IPS-15b (cell line): ENCODE measurements at regions not wholly inside any gene's neighbourhood (a gene's known extent, or its start where the extent isn't known, plus 50 kb on each side); places are given as distances from the start of the nearest gene placed in this dataset.

ENCODE experiments used
- H3K27me3 ChIP-seq: one replicate; pipeline ENCODE4 v1.6.1; 2013; ENCODE audit warnings: low read length; ENCODE audit not compliant: control insufficient read depth, insufficient read depth
- H3K36me3 ChIP-seq: one replicate; pipeline ENCODE4 v1.6.1; 2013; ENCODE audit warnings: low read length; ENCODE audit not compliant: control insufficient read depth, insufficient read depth
- H3K4me1 ChIP-seq: one replicate; pipeline ENCODE4 v1.6.1; 2013; ENCODE audit warnings: mild to moderate bottlenecking, low read length; ENCODE audit not compliant: control insufficient read depth, insufficient read depth
- H3K4me3 ChIP-seq: one replicate; pipeline ENCODE4 v1.5.1; 2013; ENCODE audit warnings: low read depth, low read length
- H3K9ac ChIP-seq: one replicate; pipeline ENCODE4 v1.6.1; 2013; ENCODE audit warnings: low read depth, mild to moderate bottlenecking, low read length
- H3K9me3 ChIP-seq: one replicate; pipeline ENCODE4 v1.6.1; 2013; ENCODE audit warnings: mild to moderate bottlenecking, low read length; ENCODE audit not compliant: control insufficient read depth, insufficient read depth

- no peak overlapping the region for H3K4me3 ChIP-seq
- H3K27me3 ChIP-seq, result no peaks in the 10 kb centered on the region
- no peaks in the 10 kb centered on the region for H3K4me1 ChIP-seq
- H3K9ac ChIP-seq, result no peak overlapping the region
- H3K36me3 ChIP-seq, result no peaks in the 10 kb centered on the region
- H3K9me3 ChIP-seq, result no peaks in the 10 kb centered on the region
Measured at GRCh38 chr22:19574247-19574646, 50.0 kb upstream of the CLDN5 start.

- Histone ChIP-seq H3K9ac (no peak overlapping the region), H3K4me3 (no peak overlapping the region)
Measured at GRCh38 chr22:19576460-19577421, 52.5 kb upstream of the CLDN5 start.

GRCh38 chr22:19577422-19577966 lies 53.3 kb upstream of the CLDN5 start:
- no peak overlapping the region for H3K9ac ChIP-seq

More at GRCh38 chr22:19576460-19577421, 52.5 kb upstream of the CLDN5 start:
- H3K9me3 ChIP-seq, result no peaks in the 10 kb centered on the region
- no peaks in the 10 kb centered on the region for H3K36me3 ChIP-seq
- no peaks in the 10 kb centered on the region for H3K4me1 ChIP-seq
- no peaks in the 10 kb centered on the region for H3K27me3 ChIP-seq

GRCh38 chr22:19578180-19579004 lies 54.2 kb upstream of the CLDN5 start:
- Histone ChIP-seq H3K4me1 (no peaks in the 10 kb centered on the region), H3K36me3 (no peaks in the 10 kb centered on the region), H3K9ac (no peak overlapping the region), H3K9me3 (no peaks in the 10 kb centered on the region), H3K27me3 (no peaks in the 10 kb centered on the region), H3K4me3 (no peak overlapping the region)

More at GRCh38 chr22:19577422-19577966, 53.3 kb upstream of the CLDN5 start:
- no peak overlapping the region for H3K4me3 ChIP-seq
- no peaks in the 10 kb centered on the region for H3K9me3 ChIP-seq
- no peaks in the 10 kb centered on the region for H3K36me3 ChIP-seq
- H3K4me1 ChIP-seq, result no peaks in the 10 kb centered on the region
- no peaks in the 10 kb centered on the region for H3K27me3 ChIP-seq

GRCh38 chr22:19579115-19579811 lies 55.1 kb upstream of the CLDN5 start:
- Histone ChIP-seq H3K9me3 (no peaks in the 10 kb centered on the region), H3K9ac (no peak overlapping the region)

GRCh38 chr22:19579880-19580279 lies 55.7 kb upstream of the CLDN5 start:
- H3K4me1 ChIP-seq, result no peaks in the 10 kb centered on the region
- H3K4me3 ChIP-seq, result no peak overlapping the region
- no peaks in the 10 kb centered on the region for H3K27me3 ChIP-seq
- no peak overlapping the region for H3K9ac ChIP-seq
- no peaks in the 10 kb centered on the region for H3K36me3 ChIP-seq
- no peaks in the 10 kb centered on the region for H3K9me3 ChIP-seq

More at GRCh38 chr22:19579115-19579811, 55.1 kb upstream of the CLDN5 start:
- Histone ChIP-seq H3K4me1 (no peaks in the 10 kb centered on the region), H3K36me3 (no peaks in the 10 kb centered on the region), H3K4me3 (no peak overlapping the region), H3K27me3 (no peaks in the 10 kb centered on the region)

GRCh38 chr22:19580291-19580890 lies 56.2 kb upstream of the CLDN5 start:
- H3K36me3 ChIP-seq, result no peaks in the 10 kb centered on the region
- no peak overlapping the region for H3K9ac ChIP-seq
- H3K27me3 ChIP-seq, result no peaks in the 10 kb centered on the region
- H3K9me3 ChIP-seq, result no peaks in the 10 kb centered on the region
- H3K4me1 ChIP-seq, result no peaks in the 10 kb centered on the region
- H3K4me3 ChIP-seq, result no peak overlapping the region

- no peaks in the 10 kb centered on the region for H3K9me3 ChIP-seq
- H3K9ac ChIP-seq, result no peak overlapping the region
- H3K4me3 ChIP-seq, result no peak overlapping the region
- no peaks in the 10 kb centered on the region for H3K36me3 ChIP-seq
- no peaks in the 10 kb centered on the region for H3K4me1 ChIP-seq
- no peaks in the 10 kb centered on the region for H3K27me3 ChIP-seq
Measured at GRCh38 chr22:19582033-19582693, 58.0 kb upstream of the CLDN5 start.

GRCh38 chr22:19586922-19587684 lies 62.9 kb upstream of the CLDN5 start:
- no peak overlapping the region for H3K9ac ChIP-seq
- H3K27me3 ChIP-seq, result no peaks in the 10 kb centered on the region
- no peaks in the 10 kb centered on the region for H3K4me1 ChIP-seq
- no peaks in the 10 kb centered on the region for H3K36me3 ChIP-seq
- H3K9me3 ChIP-seq, result no peaks in the 10 kb centered on the region
- H3K4me3 ChIP-seq, result no peak overlapping the region

- H3K4me1 ChIP-seq, result no peaks in the 10 kb centered on the region
- no peak overlapping the region for H3K9ac ChIP-seq
- H3K9me3 ChIP-seq, result no peaks in the 10 kb centered on the region
- no peaks in the 10 kb centered on the region for H3K36me3 ChIP-seq
- no peak overlapping the region for H3K4me3 ChIP-seq
- no peaks in the 10 kb centered on the region for H3K27me3 ChIP-seq
Measured at GRCh38 chr22:19590696-19591095, 66.5 kb upstream of the CLDN5 start.
